ENCODE measurements at regions not wholly inside any gene's neighbourhood (a gene's known extent, or its start where the extent isn't known, plus 50 kb on each side); places are given as distances from the start of the nearest gene placed in this dataset.

DNA sequence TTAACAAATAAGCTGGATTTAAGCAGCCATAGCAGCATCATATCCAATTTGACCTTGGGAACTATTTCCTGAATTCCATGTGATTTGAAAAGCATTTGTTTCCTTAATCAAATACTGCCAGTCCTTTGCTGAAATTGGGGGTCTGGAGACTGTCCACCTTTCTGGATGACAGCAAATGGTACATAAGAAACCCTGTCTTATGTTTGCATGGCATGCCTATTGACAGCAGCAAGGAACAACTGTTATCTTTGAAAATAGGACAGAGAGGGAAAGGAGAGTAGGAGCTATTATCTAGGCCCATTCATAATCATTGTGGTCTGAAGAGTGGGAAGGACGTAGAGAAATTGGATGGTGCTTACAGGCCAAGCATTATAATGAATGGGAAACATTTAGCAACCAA is 129.2 kb upstream of the CTNNA2 start:
- H2AFZ ChIP-seq (ENCODE audit: low read length) = no peak overlapping the region
- no peak overlapping the region for H4K5ac ChIP-seq (ENCODE audit: insufficient read length, low read depth, low read length)
- TF ChIP-seq TBP (IDR thresholded peaks at IDR 0.05; ENCODE audit: low read depth, low read length) (no peak), KDM1A (IDR thresholded peaks at IDR 0.05; ENCODE audit: borderline replicate concordance, low read length) (no peak), SP1 (IDR thresholded peaks at IDR 0.05; ENCODE audit: low read depth, low read length) (no peak), CTBP2 (IDR thresholded peaks at IDR 0.05; ENCODE audit: borderline replicate concordance, insufficient read depth, insufficient read length, low read length) (no peak), MAFK (IDR thresholded peaks at IDR 0.05; ENCODE audit: low read depth, low read length) (no peak), BRCA1 (IDR thresholded peaks at IDR 0.05; ENCODE audit: low read depth, low read length) (no peak), TAF1 (IDR thresholded peaks at IDR 0.05; ENCODE audit: low read depth, low read length) (no peak)
- H3K36me3 ChIP-seq (ENCODE audit: control insufficient read depth in 2 of 4, insufficient read depth in 4 of 4, low read length in 3 of 4) = no peaks in the 10 kb centered on the region
- CTCF ChIA-PET (ENCODE audit: partially characterized antibody) = interaction anchor here (1.0 to 1.3 kb wide), 2 partner anchors 9 to 15 kb away, joined by 3 to 5 read pairs; no protein-coding TSS in a partner anchor
- no peak overlapping the region for H3K27ac ChIP-seq (ENCODE audit: low read depth, low read length)
- no peak overlapping the region for H3K4me2 ChIP-seq (ENCODE audit: insufficient read depth in 1 of 2, low read depth in 2 of 2, low read length in 2 of 2)
- H2BK120ac ChIP-seq (replicated peaks; ENCODE audit: low read depth, low read length) = no peak overlapping the region
- no peak overlapping the region for H4K8ac ChIP-seq (ENCODE audit: extremely low read depth, insufficient read depth, low read length)
- POLR2A ChIA-PET (ENCODE audit: partially characterized antibody) = no interaction called here
- no peak for FAIRE-seq
- no peak overlapping the region for H2AK5ac ChIP-seq (ENCODE audit: low read depth, low read length)
- H2BK12ac ChIP-seq (ENCODE audit: low read depth, low read length) = no peak overlapping the region
- H3K23ac ChIP-seq (ENCODE audit: insufficient read length) = no peak overlapping the region
- no peak overlapping the region for H4K91ac ChIP-seq (replicated peaks; ENCODE audit: insufficient read length, low read length)
- H3K9ac ChIP-seq (replicated peaks in 1 of 4; ENCODE audit: extremely low read depth in 1 of 4, low read depth in 3 of 4, low read length in 3 of 4) = no peak overlapping the region
- no peak overlapping the region for H2BK15ac ChIP-seq (ENCODE audit: low read length)
- H2BK20ac ChIP-seq (ENCODE audit: low read length) = no peak overlapping the region
- 76% methylated on average over 1 of the region's 1 CpG; no CpG with 5 or more reads in 1 of the 2 experiments for WGBS, 2 experiments (ENCODE audit: extremely low coverage in 1 of 2, insufficient coverage in 1 of 2, insufficient read length in 1 of 2, insufficient replicate concordance in 2 of 2, low coverage in 1 of 2, low lambda C conversion rate in 2 of 2, missing lambda C conversion rate in 1 of 2)
- no peaks in the 10 kb centered on the region for H3K79me1 ChIP-seq (ENCODE audit: low read depth, low read length)
- H3K4me3 ChIP-seq (ENCODE audit: extremely low read depth in 1 of 4, insufficient read depth in 2 of 4, low read depth in 3 of 4, low read length in 4 of 4) = no peak overlapping the region
- H3K4ac ChIP-seq (replicated peaks; ENCODE audit: insufficient read length, low read depth, low read length) = no peak overlapping the region
- H3K56ac ChIP-seq (replicated peaks; ENCODE audit: insufficient read length, low read depth, low read length) = no peak overlapping the region
- no peaks in the 10 kb centered on the region for H3K23me2 ChIP-seq (ENCODE audit: low read depth, low read length)
- no peaks in the 10 kb centered on the region for H3K9me3 ChIP-seq (ENCODE audit: insufficient read depth in 2 of 2, low read depth in 1 of 2, low read length in 1 of 2)
- no peaks in the 10 kb centered on the region for H3K27me3 ChIP-seq (replicated peaks in 1 of 4; ENCODE audit: control insufficient read depth in 3 of 4, extremely low read depth in 1 of 4, insufficient read depth in 3 of 4, low read length in 3 of 4)
- H3K4me1 ChIP-seq (replicated peaks in 1 of 4; ENCODE audit: control insufficient read depth in 3 of 4, insufficient read depth in 4 of 4, low read length in 3 of 4) = no peaks in the 10 kb centered on the region; a peak in 1 of 7 replicates
- H3K14ac ChIP-seq (ENCODE audit: insufficient read length) = no peak overlapping the region
- H4K20me1 ChIP-seq (replicated peaks in 1 of 2; ENCODE audit: control insufficient read depth in 1 of 2, insufficient read depth in 2 of 2, low read length in 2 of 2) = no peaks in the 10 kb centered on the region
- H3K79me2 ChIP-seq (ENCODE audit: control insufficient read depth in 1 of 2, insufficient read depth in 2 of 2, low read length in 2 of 2) = no peaks in the 10 kb centered on the region
- no peak overlapping the region for H3K18ac ChIP-seq (ENCODE audit: extremely low read depth, low read length)
- DNase-seq (ENCODE audit: low read depth in 1 of 2, low spot score in 2 of 2) = no peak
- H2BK5ac ChIP-seq (ENCODE audit: low read depth, low read length) = no peak overlapping the region

Measured in H1 (cell line).